Thoracic aorta (tissue), 2 donors: ENCODE measurements at regions not wholly inside any gene's neighbourhood (a gene's known extent, or its start where the extent isn't known, plus 50 kb on each side); places are given as distances from the start of the nearest gene placed in this dataset.
"Not testable (repeated sequence)": the region's sequence is repeated elsewhere in the genome, so short reads cannot be mapped to it uniquely, and the experiment has no call there.

Source experiments
- ATAC-seq: fragments of 150-250 bp; one replicate; pipeline ENCODE4 v1.8.0; 2017; ENCODE audit warnings: low read depth; ENCODE audit not compliant: insufficient number of reproducible peaks, low FRiP score
- DNase-seq: peaks from one replicate; pipeline ENCODE4 v3.0.0-alpha.2; 2020; ENCODE audit warnings: low spot score
- H3K27ac ChIP-seq, 2 donors: fragments of 200-600 bp; sonication (generic); 1 replicate in 1 of 2; 2 replicates in 1 of 2; pipeline ENCODE4 v1.5.1; 2016; ENCODE audit warnings: mild to moderate bottlenecking in 2 of 2, moderate library complexity in 2 of 2
- H3K27me3 ChIP-seq: fragments of 200-600 bp; sonication (generic); replicated peaks from 2 replicates; pipeline ENCODE4 v1.6.0; 2016; ENCODE audit warnings: mild to moderate bottlenecking; ENCODE audit not compliant: insufficient read depth
- H3K36me3 ChIP-seq: fragments of 200-600 bp; sonication (generic); one replicate; pipeline ENCODE4 v1.5.1; 2016
- H3K4me1 ChIP-seq, 2 donors: fragments of 200-600 bp; sonication (generic); 1 replicate in 1 of 2; 2 replicates in 1 of 2; pipeline versions ENCODE4 v1.5.1 to v1.6.0; 2016; ENCODE audit warnings: low read depth in 2 of 2, mild to moderate bottlenecking in 1 of 2; ENCODE audit not compliant: control insufficient read depth in 1 of 2
- H3K4me3 ChIP-seq: fragments of 200-600 bp; sonication (generic); 2 replicates; pipeline ENCODE4 v1.5.1; 2016; ENCODE audit warnings: mild to moderate bottlenecking
- H3K9me3 ChIP-seq: fragments of 200-600 bp; sonication (generic); 2 replicates; pipeline ENCODE4 v1.5.1; 2016
- TF ChIP-seq, protein P1 (sequence below): fragments of 200-600 bp; sonication (generic); IDR thresholded peaks from one replicate; pipeline ENCODE4 v1.5.1; 2019; ENCODE audit warnings: antibody characterized with exemption

DNA sequence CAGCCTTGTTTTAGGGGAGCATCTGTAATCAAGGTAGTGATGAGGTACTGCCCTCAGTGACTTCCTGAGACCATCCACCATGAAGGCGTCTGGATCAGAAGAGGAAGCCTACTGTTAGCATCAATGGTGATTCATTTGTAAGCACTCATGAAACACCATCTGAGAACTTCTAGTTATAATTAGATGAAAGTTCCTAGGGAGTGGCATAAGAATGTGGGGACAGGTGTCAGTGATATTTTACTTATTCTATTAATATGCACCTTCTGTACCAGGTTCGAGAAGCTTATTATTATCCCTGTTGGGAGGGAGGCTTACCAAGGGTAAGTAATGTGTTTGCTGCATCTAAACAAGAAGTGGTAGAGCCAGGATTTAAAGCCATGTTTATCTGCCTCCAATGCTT, 295.8 kb upstream of the TBL1XR1 start:
- TF ChIP-seq, protein P1, sequence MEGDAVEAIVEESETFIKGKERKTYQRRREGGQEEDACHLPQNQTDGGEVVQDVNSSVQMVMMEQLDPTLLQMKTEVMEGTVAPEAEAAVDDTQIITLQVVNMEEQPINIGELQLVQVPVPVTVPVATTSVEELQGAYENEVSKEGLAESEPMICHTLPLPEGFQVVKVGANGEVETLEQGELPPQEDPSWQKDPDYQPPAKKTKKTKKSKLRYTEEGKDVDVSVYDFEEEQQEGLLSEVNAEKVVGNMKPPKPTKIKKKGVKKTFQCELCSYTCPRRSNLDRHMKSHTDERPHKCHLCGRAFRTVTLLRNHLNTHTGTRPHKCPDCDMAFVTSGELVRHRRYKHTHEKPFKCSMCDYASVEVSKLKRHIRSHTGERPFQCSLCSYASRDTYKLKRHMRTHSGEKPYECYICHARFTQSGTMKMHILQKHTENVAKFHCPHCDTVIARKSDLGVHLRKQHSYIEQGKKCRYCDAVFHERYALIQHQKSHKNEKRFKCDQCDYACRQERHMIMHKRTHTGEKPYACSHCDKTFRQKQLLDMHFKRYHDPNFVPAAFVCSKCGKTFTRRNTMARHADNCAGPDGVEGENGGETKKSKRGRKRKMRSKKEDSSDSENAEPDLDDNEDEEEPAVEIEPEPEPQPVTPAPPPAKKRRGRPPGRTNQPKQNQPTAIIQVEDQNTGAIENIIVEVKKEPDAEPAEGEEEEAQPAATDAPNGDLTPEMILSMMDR, result no peak
- no peak for ATAC-seq

DNA sequence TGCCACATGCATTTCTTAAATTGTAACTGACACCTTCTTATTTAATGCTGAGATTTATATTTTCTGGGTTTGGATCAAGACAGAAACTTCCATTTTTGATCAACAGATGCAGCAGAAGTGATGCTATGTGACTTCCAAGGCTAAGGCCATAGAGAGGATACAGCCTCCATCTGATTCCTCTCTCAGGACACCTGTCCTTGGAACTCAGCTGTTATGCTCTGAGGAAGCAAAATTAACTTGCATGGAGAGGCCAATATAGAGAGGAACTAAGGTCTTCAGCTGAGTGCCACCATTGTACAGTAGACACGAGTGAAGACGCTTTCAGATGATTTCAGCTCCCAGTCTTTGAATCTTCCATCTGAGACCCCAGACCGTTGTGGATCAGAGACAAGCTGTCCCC, 296.9 kb upstream of the TBL1XR1 start:
- H3K4me1 ChIP-seq, result peaks cover 9 to 24% of the 10 kb centered on the region in 2 donors
- H3K27ac ChIP-seq, result no peak overlapping the region
- H3K27me3 ChIP-seq, result no peaks in the 10 kb centered on the region
- no peaks in the 10 kb centered on the region for H3K36me3 ChIP-seq
- ATAC-seq (no peak), DNase-seq (no peak)
- no peak overlapping the region for H3K4me3 ChIP-seq
- no peaks in the 10 kb centered on the region for H3K9me3 ChIP-seq
- TF ChIP-seq, protein P1, result no peak

More for the DNA sequence above, 295.8 kb upstream of the TBL1XR1 start:
- Histone ChIP-seq H3K4me3 (no peak overlapping the region), H3K9me3 (no peaks in the 10 kb centered on the region), H3K27ac (no peak overlapping the region), H3K27me3 (no peaks in the 10 kb centered on the region), H3K36me3 (no peaks in the 10 kb centered on the region), H3K4me1 (peaks cover 9 to 19% of the 10 kb centered on the region in 2 donors)
- no peak for DNase-seq

DNA sequence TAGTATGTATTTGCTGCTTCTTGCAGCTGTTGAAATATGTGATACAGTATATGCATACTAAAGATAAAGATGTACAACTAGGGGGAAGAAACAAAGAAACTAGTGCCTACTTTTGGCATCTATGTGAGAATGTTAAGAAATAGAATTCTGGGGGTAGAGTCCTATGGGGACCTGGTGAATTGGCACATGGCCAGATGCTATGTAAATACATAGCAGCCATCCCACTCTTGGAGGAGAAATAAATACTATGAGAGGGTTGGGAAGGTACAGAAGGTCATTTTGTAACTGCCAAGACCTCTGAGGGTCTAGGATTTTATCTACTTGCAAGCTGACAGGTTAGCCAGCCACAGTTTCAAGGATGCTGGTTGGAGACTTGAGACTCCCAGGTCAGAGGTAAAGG, 298.3 kb upstream of the TBL1XR1 start:
- H3K27ac ChIP-seq, result no peak overlapping the region
- TF ChIP-seq, protein P1, result no peak
- H3K9me3 ChIP-seq, result no peaks in the 10 kb centered on the region
- H3K36me3 ChIP-seq, result no peaks in the 10 kb centered on the region
- H3K27me3 ChIP-seq, result no peaks in the 10 kb centered on the region
- ATAC-seq (no peak), DNase-seq (no peak)
- H3K4me1 ChIP-seq, result peaks cover 9 to 19% of the 10 kb centered on the region in 2 donors
- no peak overlapping the region for H3K4me3 ChIP-seq

DNA sequence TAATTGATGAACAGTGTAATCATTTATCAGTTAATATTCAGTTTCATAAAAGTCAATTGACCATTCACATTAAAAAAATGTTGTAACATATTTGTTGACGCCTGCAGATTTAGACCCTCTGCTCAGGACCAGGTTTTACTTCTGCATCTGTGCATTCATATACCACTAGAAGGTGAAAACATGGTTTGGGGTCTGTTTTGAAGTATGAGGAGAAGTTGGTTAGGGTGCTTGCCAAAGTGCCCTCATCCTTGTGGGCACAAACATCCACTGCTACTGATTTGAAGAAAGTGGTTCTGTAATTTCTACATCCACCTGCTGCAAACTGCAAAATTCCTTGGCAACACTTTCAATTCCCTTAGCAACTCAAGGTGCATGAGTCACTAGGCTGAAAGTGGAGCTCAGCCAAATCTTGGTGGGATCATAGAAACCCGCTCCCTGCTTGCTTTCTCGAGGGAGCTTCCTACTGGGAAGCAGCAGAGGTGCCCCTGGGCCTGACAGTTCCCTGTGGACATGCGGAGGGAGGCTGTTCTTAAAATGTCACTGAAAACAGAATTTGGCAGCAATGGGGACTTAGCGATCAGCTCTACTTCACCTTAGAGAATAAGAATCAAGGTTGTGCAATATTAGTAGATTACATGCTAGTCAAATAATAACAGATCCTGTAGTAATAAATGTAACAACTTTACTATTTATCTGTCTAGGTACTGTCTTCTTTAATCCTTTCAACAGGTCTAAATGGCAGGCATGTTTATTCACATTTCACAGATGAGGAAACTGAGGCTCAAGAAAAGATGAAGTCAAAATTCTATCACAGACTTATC, 301.0 kb upstream of the TBL1XR1 start:
- H3K27ac ChIP-seq, result no peak overlapping the region
- H3K4me3 ChIP-seq, result no peak overlapping the region
- H3K36me3 ChIP-seq, result no peaks in the 10 kb centered on the region
- H3K4me1 ChIP-seq, result peaks cover 0 to 7% of the 10 kb centered on the region in 2 donors
- no peak for ATAC-seq
- TF ChIP-seq, protein P1, result no peak
- H3K27me3 ChIP-seq, result no peaks in the 10 kb centered on the region
- no peaks in the 10 kb centered on the region for H3K9me3 ChIP-seq
- no peak for DNase-seq

DNA sequence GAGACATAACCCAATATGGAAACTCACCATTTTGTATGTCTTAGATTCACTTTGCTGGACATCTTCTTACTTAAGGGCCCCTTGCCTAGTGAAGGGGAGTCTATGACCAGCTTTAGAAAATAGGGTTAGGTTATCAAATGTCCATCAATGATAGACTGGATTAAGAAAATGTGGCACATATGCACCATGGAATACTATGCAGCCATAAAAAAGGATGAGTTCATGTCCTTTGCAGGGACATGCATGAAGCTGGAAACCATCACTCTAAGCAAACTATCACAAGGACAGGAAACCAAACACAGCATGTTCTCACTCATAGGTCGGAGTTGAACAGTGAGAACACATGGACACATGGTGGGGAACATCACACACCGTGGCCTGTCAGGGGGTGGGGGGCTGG, 301.8 kb upstream of the TBL1XR1 start:
- not testable (repeated sequence) for H3K27me3 ChIP-seq, H3K27ac ChIP-seq, H3K4me1 ChIP-seq, DNase-seq, H3K9me3 ChIP-seq, H3K4me3 ChIP-seq, H3K36me3 ChIP-seq, ATAC-seq
